NCI-H2171 (cell line): ENCODE measurements at regions not wholly inside any gene's neighbourhood (a gene's known extent, or its start where the extent isn't known, plus 50 kb on each side); places are given as distances from the start of the nearest gene placed in this dataset.

Experiments used
- DNase-seq: peaks from one replicate; lab custom pipeline; 2025; lab: John Stamatoyannopoulos, UW

DNA sequence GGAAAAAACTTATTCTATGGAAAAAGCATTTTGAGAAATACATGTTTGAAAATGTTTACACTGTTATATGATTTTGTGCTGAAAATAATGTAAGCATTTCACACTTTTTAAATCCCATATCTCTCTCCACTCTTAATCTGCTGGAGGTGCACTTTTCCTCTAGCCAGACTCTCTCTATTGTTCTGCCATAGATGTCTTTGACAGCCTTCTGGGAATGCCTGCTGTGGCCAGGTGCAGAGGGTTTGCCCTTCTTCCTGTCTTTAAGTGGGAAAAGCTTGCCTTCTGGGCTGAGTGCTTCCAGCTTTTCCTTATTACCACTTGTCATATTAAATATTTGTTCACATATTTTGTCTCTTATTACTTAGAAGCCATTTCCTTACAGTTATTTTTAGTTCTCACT lies 60.1 kb upstream of the PPM1H start:
- DNase-seq: no peak

DNA sequence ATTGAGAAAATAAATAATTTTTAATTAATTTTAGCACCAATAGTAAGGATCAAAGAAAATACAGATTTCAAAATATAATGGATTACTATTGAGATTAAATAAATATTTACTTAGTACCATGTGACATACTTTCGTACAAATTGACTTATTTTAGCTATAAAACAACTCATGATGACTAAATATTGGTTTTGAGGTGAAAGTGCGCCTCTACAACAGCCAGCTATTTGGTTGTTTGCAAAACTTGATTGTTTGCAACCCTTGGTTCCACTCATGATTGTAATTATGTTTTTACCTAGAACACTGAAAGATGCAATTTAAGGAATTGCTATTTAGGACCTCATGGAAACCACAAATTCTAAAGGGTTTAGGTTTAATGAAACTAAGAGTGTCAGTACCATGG lies 51.9 kb upstream of the PPM1H start:
- DNase-seq: no peak
